ENCODE measurements at regions not wholly inside any gene's neighbourhood (a gene's known extent, or its start where the extent isn't known, plus 50 kb on each side); places are given as distances from the start of the nearest gene placed in this dataset.

DNA sequence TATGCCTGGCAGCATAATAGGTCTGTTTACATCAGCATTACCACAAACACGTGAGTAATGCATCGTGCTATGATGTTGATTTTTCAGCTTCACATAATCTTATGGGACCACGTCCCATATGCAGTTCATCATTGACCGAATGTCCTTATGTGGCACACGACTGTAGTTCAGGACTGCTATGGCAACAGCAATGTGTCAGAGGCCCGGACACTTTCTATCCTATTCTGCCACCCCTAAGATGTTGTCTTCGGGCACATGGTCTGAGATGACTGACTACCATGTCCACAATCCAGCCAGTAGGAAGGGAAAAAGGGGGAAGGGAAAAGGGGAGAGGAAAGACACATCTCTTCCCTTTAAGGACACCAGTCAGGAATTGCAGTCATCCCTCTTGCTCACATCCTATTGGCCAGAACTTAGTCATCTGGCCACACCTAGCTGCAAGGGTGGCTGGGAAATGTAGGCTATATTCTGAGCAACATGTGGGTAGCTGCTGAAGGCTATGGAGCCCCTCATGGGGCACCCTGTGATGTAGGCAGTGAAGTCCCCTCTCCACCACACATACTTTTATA, 196.0 kb upstream of the RBPJ start:
- H3K4me3 ChIP-seq (ENCODE audit: low read depth, low read length): no peak overlapping the region
- DNase-seq (ENCODE audit: low read depth): no peak
- TF ChIP-seq, protein P1, sequence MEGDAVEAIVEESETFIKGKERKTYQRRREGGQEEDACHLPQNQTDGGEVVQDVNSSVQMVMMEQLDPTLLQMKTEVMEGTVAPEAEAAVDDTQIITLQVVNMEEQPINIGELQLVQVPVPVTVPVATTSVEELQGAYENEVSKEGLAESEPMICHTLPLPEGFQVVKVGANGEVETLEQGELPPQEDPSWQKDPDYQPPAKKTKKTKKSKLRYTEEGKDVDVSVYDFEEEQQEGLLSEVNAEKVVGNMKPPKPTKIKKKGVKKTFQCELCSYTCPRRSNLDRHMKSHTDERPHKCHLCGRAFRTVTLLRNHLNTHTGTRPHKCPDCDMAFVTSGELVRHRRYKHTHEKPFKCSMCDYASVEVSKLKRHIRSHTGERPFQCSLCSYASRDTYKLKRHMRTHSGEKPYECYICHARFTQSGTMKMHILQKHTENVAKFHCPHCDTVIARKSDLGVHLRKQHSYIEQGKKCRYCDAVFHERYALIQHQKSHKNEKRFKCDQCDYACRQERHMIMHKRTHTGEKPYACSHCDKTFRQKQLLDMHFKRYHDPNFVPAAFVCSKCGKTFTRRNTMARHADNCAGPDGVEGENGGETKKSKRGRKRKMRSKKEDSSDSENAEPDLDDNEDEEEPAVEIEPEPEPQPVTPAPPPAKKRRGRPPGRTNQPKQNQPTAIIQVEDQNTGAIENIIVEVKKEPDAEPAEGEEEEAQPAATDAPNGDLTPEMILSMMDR (conservative IDR thresholded peaks at IDR 0.05; ENCODE audit: low read depth, low read length): no peak

DNA sequence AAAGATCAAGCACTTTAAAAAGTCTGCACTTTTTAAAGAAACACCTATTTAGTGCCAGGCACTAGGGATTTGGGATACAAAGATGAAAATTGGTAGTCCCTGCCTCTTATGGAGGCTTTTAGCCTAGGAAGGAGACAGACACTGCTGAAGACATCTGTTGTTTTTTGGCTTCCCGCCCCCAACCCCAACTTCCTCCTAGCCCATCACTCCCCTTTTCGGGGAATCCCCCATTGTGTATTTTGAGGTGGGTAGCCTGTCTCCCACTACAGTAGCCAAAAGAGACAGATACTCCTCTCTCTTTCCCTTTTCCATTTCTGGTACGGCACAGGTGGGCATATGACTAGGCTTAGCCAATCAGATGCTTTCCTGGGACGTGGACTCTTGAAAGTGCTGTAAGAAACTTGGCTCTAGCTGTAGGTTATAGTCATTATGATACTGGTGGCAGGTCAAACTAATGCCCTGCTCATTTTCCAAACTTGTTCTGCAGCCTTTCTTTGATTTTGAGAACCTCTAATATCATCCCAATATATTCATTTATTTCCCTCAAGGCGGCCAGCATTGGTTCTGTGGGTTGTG, 194.6 kb upstream of the RBPJ start:
- DNase-seq (ENCODE audit: low read depth): no peak

DNA sequence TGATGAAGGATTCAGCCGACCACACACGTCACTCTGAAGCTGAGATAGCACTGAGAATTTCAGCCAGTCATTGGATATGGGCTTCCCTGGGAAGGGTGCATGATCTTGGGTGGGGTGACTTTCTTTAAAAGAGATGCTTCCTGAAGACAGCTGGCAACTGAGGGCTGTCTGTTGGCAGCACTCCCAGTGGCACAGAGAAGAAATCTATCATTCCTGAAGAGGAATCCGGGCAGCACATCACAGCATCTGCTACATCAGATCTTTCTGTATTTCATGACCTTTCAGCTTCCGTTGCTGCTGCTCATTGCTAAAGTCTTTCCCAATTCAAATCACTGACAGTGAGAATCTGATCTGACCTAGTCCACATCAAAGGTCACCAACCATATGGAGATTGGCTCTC, 193.8 kb upstream of the RBPJ start:
- no peak overlapping the region for H3K4me3 ChIP-seq (ENCODE audit: low read depth, low read length)
- DNase-seq (ENCODE audit: low read depth): no peak
- TF ChIP-seq, protein P1 (conservative IDR thresholded peaks at IDR 0.05; ENCODE audit: low read depth, low read length): no peak

More for the DNA sequence above, 194.6 kb upstream of the RBPJ start:
- TF ChIP-seq, protein P1 (conservative IDR thresholded peaks at IDR 0.05; ENCODE audit: low read depth, low read length): no peak
- no peak overlapping the region for H3K4me3 ChIP-seq (ENCODE audit: low read depth, low read length)

DNA sequence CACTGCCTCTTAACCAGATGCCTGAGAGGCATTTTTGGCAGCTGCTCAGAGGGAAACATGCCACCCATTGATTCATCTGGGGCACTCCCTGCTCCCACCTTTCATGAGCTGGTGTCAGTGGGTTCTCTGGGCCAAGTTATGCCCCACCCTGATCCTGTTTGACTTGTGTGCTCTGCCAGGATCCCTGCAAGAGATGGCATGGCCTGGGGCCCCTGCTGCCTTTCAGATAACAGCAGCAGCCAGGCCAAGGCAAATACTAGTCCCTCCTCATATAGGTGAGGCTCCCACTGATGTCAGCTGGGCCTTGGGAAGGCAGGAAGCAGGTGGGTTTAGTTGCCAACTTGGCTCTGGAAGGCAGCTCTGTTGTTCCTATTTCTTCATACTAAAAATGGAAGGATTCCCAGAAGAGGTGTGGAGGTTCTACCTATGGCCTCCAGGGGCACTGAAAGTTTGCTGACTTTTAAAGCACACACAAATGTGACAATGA, 192.9 kb upstream of the RBPJ start:
- no peak overlapping the region for H3K4me3 ChIP-seq (ENCODE audit: low read depth, low read length)
- DNase-seq (ENCODE audit: low read depth): no peak
- TF ChIP-seq, protein P1 (conservative IDR thresholded peaks at IDR 0.05; ENCODE audit: low read depth, low read length): no peak

DNA sequence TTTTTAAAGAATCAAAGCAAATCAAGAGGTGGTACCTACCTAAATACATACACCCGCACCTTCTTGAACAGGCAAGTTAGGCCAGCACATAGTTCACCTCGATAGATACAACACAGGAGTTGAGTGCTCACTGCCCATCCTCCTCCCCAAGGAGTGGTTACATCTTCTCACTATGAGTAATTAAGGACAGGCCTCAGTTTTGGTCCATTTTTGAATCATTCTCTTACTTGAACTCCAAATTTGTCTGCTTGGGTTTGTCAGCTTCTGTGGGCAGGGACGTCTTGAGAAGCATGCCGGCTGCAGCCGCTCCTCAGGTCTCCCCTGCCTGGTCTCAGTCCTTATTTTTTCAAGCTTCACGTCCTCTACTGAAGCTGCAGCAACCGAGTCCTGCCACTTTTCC, 190.6 kb upstream of the RBPJ start:
- DNase-seq (ENCODE audit: low read depth): no peak
- TF ChIP-seq, protein P1 (conservative IDR thresholded peaks at IDR 0.05; ENCODE audit: low read depth, low read length): no peak

DNA sequence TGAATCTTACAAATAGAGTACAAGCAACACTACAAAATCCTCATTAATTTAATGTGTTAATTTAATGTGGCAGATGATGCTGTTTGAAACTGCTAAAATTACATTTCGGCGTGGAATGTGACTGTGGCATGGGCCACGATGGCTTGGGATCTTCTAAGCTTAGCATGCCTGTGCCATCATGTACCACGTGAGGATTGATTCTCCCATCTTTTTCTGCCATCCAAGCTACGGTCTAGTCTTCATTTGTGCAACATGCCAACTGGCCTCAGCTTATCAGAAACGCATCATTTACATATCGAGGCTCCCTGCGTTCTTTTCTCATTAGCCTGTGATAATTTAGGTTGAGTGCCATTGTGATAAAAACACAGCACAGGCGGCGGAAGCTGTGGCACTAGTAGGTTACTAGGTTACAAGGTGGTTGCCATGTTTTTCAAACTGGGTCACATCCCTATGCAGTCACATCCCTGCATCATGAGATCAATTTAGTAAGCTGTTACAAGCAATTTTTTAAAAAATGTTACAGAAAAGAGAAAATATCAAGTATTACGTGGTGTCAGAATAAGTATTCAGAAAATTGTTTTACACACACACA, 189.9 kb upstream of the RBPJ start:
- no peak overlapping the region for H3K4me3 ChIP-seq (ENCODE audit: low read depth, low read length)
- no peak for DNase-seq (ENCODE audit: low read depth)
- TF ChIP-seq, protein P1 (conservative IDR thresholded peaks at IDR 0.05; ENCODE audit: low read depth, low read length): no peak

More for the DNA sequence above, 190.6 kb upstream of the RBPJ start:
- H3K4me3 ChIP-seq (ENCODE audit: low read depth, low read length): no peak overlapping the region

All from choroid plexus epithelial cell (primary cell).